T-helper 17 cell (primary cell): ENCODE measurements at regions not wholly inside any gene's neighbourhood (a gene's known extent, or its start where the extent isn't known, plus 50 kb on each side); places are given as distances from the start of the nearest gene placed in this dataset.

Experiments used
- ATAC-seq: fragments of 150-1000 bp; cut with Tn5 transposase; 2 replicates; pipeline ENCODE4 v1.10.0; 2021; ENCODE audit warnings: mild to moderate bottlenecking, moderate library complexity
- DNase-seq, 3 donors: peaks; one replicate each; pipeline versions ENCODE4 v3.0.0 to v3.0.0-alpha.2; 2020 to 2021
- H3K9me3 ChIP-seq: one replicate; pipeline ENCODE4 v1.7.0; 2013; ENCODE audit warnings: low read length, mild to moderate bottlenecking; ENCODE audit not compliant: control insufficient read depth, poor library complexity, severe bottlenecking
- H3K27ac Mint-ChIP-seq: one replicate; pipeline ENCODE4 v1.8.0; 2022; ENCODE audit warnings: mild to moderate bottlenecking, moderate library complexity, mixed read lengths
- H3K27me3 Mint-ChIP-seq: one replicate; pipeline ENCODE4 v1.8.0; 2022; ENCODE audit warnings: mixed read lengths
- H3K36me3 Mint-ChIP-seq: one replicate; pipeline ENCODE4 v1.8.0; 2022; ENCODE audit warnings: low read depth, mixed read lengths
- H3K4me1 Mint-ChIP-seq: one replicate; pipeline ENCODE4 v1.8.0; 2022; ENCODE audit warnings: mild to moderate bottlenecking, mixed read lengths
- H3K4me3 Mint-ChIP-seq: one replicate; pipeline ENCODE4 v1.8.0; 2022; ENCODE audit warnings: mild to moderate bottlenecking, moderate library complexity, mixed read lengths

DNA sequence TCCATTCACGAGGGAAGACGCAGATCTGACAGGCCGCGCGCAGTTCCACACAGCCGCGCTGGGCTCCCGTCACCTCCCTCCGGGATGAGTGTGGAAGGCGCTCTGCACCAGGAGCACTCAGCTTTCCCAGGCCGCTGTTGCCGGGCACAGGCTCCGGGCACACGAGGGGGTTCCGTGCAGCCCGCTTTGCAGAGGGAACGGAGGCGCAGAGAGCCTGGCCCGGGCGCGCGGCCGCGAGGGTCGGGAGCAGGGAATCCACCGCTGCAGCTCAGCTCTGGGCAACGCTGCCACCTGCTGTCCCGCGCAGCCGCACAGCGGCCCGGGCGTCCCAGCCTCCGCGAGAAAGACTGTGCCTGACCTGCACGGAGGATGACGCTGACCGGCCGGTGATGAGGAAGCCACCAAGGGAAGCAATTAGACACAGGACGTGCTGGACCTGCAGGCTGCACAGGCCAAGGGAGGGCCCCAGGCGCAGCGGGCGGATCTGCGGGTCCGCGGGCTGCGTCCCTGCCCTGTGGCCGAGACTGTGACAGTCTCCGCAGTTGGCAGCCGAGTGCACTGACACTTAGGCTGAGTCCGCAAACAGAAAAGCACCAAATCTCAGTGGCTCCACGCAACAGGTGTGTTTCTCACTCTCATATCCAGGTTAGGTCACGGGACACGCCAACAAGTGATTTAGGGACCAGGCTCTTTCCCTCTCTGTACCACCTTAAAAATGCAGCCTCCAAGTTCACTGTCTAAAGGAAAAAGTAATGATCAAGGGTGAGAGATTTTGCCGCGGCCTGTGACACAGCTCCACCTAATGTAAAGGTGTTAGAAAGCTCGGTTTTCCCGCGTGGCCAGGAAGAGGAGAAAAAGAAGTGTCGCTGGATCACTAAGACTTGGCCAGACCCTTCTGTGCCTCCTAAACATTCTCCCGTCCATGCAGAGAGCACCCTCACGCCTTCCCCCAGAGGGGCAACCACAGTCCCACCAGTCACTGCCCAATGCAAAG lies 94.5 kb downstream of the SEC61G start:
- ATAC-seq, result no peak
- Mint-ChIP-seq H3K4me3 (peak overlapping the region; percentile 74), H3K27ac (no peak overlapping the region), H3K4me1 (peaks cover 10% of the 10 kb centered on the region), H3K36me3 (peaks cover 6% of the 10 kb centered on the region), H3K27me3 (peaks cover 18% of the 10 kb centered on the region)
- no peak for DNase-seq
- H3K9me3 ChIP-seq, result no peaks in the 10 kb centered on the region

DNA sequence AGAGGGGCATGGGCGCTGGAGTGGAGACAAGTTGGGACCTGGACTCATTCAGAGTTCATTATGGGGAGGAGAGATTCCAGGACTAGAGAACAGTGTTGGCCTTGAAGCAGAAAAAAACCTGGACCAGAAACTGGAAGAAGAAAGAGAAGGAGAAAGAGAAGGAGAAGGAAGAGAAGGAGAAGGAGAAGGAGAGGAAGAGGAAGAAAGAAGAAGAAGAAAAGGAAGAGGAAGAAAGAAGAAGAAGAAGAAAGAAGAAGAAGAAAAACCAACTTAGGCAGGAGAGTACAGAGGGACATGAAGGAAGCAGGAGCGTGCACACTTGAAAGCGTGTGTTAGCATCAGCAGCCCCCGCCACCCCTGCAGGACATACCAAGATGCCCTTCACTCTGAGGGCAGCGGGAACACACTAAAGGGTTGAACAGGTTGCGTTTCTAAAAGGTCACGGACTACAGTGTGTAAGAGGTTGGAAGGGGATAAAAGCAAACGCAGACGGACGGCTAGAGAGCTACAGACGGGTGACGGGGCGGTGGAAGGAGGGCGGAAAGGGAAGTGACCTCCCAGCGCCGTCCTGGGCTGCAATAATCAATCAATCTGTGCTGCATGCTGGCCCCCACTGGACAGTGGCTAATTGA lies 95.3 kb downstream of the SEC61G start:
- H3K4me3 Mint-ChIP-seq, result peak overlapping the region; percentile 74

DNA sequence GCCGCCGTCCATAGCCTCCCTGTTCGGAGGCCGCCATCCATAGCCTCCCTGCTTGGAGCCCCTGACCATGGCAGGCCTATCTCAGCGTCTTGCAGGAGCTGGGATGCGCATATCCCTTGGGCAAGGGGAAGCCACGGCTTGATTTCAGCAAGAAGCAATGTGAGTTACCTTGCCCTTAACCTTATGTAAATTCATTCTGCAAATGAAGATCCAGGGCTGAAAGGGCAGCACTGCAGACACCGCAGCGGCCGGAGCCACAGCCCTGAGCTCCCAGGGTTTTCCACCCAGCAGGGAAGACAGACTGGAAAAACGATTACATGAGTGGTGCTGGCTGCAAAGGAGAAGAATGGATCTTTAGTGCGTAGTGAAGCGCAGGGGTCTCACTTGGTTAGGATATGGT lies 95.8 kb downstream of the SEC61G start:
- no peak overlapping the region for H3K27ac Mint-ChIP-seq
- ATAC-seq (no peak), DNase-seq (no peak)
- peaks cover 10% of the 10 kb centered on the region for H3K4me1 Mint-ChIP-seq
- H3K36me3 Mint-ChIP-seq, result peaks cover 6% of the 10 kb centered on the region
- H3K27me3 Mint-ChIP-seq, result peaks cover 18% of the 10 kb centered on the region
- H3K4me3 Mint-ChIP-seq, result no peak overlapping the region
- H3K9me3 ChIP-seq, result no peaks in the 10 kb centered on the region

More for the DNA sequence above, 95.3 kb downstream of the SEC61G start:
- peaks cover 10% of the 10 kb centered on the region for H3K4me1 Mint-ChIP-seq
- H3K9me3 ChIP-seq, result no peaks in the 10 kb centered on the region
- peaks cover 18% of the 10 kb centered on the region for H3K27me3 Mint-ChIP-seq
- H3K36me3 Mint-ChIP-seq, result peaks cover 6% of the 10 kb centered on the region
- no peak overlapping the region for H3K27ac Mint-ChIP-seq
- ATAC-seq (no peak), DNase-seq (no peak)

DNA sequence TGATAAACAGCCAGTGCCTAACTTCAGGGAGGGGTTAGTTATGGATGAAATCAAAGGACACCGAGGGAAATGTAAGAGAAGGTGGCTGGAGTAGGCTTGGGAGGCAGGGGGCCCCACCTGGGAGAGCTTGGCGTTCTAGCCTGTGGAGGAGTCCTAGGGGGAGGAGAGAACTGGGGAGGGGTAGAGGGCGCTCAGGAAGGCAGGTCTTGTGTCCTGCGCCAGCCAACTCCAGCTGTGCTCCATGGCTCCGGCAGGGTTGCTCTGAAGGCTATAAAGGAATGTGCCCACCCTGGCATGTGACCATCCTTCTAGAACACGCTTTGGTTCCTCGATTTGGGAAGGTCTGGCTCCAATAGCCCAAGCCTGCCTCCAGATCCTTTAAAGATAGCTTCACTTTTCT lies 96.3 kb downstream of the SEC61G start:
- Mint-ChIP-seq H3K27ac (no peak overlapping the region), H3K36me3 (peaks cover 6% of the 10 kb centered on the region), H3K4me3 (no peak overlapping the region), H3K27me3 (peaks cover 18% of the 10 kb centered on the region), H3K4me1 (peaks cover 10% of the 10 kb centered on the region)
- ATAC-seq, result no peak
- H3K9me3 ChIP-seq, result no peaks in the 10 kb centered on the region
- no peak for DNase-seq

DNA sequence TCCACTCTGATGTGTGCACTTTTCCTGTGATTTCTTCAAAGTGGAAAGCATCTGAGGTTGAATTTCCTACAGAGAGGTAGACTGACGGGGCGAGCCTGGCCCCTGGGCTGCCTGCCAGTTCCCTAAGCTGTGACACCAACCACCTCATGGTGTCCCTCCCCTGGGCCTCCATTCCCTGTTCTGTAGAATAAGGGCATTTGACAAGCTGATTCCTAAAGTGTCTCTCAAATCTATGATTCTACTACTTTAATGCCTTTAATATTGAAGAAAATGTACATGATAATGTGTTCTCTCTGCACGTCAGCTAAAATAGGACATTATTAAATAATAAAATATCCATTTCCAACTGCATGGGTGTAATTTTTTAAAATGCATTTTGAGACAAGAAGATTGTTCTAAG lies 105.1 kb downstream of the SEC61G start:
- ATAC-seq, result no peak
- no peaks in the 10 kb centered on the region for H3K36me3 Mint-ChIP-seq
- no peak for DNase-seq
- no peak overlapping the region for H3K27ac Mint-ChIP-seq
- no peaks in the 10 kb centered on the region for H3K27me3 Mint-ChIP-seq
- no peaks in the 10 kb centered on the region for H3K9me3 ChIP-seq
- no peak overlapping the region for H3K4me3 Mint-ChIP-seq
- H3K4me1 Mint-ChIP-seq, result no peaks in the 10 kb centered on the region

DNA sequence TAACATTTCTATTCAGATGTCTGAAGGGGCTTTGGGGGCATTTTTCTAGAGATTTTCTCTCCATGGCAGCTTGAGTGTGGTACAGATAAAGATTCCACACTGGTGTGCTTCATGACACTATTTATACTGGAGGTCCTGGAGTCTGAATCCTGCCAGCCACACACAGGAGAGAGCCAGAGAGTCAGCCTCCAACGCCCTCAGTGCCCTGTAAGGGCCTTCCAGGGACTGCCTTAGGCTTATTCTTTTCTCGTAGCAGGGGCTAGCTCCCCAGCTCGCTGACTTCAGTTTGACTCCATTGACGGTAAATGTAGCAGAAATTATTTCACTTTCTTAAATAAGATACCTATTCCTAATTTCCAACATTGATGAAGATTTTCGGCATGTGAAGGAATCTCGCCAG lies 100.9 kb downstream of the VSTM2A start:
- no peaks in the 10 kb centered on the region for H3K27me3 Mint-ChIP-seq

DNA sequence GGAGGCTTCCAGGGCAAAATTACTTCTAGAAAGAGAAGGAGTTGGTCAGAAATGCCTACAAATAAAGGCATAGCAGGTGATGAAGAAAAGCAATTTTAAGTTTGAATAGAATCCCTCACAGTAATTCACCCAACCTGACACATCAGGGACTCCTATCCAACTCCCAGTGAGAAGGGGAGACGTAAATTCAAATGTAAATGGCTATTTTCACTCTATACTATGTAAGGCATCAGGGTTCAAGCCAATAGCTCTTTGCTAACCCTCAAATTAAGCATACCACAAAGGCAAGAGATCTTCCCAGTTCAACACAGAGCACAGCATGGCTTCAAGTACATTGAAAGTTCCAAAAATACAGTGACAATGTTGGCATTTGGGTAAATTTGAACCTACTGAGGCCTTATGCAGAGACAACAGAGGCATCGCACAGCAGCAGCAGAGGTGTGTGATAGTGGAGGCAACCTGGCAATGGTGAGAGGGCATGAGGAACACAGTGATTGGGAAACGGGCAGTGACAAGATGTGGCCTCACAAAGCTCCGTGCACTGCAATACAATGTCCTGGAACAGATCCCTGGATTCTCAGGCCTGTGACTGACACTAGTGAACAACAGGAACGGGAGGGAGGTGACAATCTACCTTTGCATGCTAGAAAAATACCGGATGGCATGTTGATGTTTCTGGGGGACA lies 95.7 kb downstream of the VSTM2A start:
- no peaks in the 10 kb centered on the region for H3K9me3 ChIP-seq
- Mint-ChIP-seq H3K27me3 (no peaks in the 10 kb centered on the region), H3K27ac (no peak overlapping the region), H3K36me3 (no peaks in the 10 kb centered on the region), H3K4me3 (no peak overlapping the region), H3K4me1 (no peaks in the 10 kb centered on the region)
- no peak for DNase-seq
- ATAC-seq, result no peak

More for the DNA sequence above, 100.9 kb downstream of the VSTM2A start:
- no peaks in the 10 kb centered on the region for H3K9me3 ChIP-seq
- no peak overlapping the region for H3K27ac Mint-ChIP-seq
- H3K36me3 Mint-ChIP-seq, result no peaks in the 10 kb centered on the region
- ATAC-seq (no peak), DNase-seq (no peak)
- no peaks in the 10 kb centered on the region for H3K4me1 Mint-ChIP-seq
- no peak overlapping the region for H3K4me3 Mint-ChIP-seq

DNA sequence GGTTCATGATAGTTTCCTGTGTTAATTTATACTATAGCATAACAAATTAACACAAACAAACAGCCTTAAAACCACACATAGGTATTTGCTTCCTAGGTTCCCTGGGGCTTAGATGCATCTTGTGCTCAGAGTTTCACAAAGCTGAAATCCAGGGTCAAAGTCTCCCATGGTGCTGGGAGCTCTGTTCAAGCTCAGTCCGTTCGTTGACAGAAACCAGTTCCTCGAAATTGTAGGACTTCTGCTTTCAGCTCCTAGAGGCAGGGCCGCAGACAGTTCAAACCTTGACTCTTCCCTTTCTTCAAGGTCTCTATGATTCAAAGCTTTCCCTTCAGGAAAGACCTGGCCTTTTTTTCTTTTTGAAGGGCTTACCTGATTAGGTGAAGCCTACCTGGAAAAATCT lies 90.5 kb downstream of the VSTM2A start:
- Mint-ChIP-seq H3K36me3 (no peaks in the 10 kb centered on the region), H3K4me1 (no peaks in the 10 kb centered on the region), H3K27me3 (no peaks in the 10 kb centered on the region), H3K27ac (no peak overlapping the region), H3K4me3 (no peak overlapping the region)
- DNase-seq (no peak), ATAC-seq (no peak)
- no peaks in the 10 kb centered on the region for H3K9me3 ChIP-seq

DNA sequence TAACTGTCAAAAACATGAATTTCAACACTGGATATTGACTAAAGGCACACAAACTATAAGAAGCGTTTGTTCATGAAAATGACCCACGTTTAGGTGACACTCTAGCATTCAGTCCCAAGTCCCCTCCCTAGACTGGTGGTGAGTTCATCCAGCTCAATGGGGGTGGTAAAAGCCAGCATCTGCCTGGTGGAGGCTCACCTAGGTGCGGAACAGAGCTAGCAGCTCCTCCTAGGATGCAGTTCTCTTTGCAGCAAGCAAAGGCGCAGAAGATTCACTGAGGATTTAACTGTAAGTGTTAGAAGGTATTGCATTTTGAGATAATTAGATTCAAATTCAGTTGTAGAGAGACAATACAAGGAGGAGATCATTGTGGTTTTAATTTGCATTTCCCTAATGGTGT lies 87.6 kb downstream of the VSTM2A start:
- Mint-ChIP-seq H3K4me1 (no peaks in the 10 kb centered on the region), H3K27ac (no peak overlapping the region), H3K36me3 (no peaks in the 10 kb centered on the region), H3K4me3 (no peak overlapping the region), H3K27me3 (no peaks in the 10 kb centered on the region)
- H3K9me3 ChIP-seq, result no peaks in the 10 kb centered on the region
- DNase-seq (no peak), ATAC-seq (no peak)

DNA sequence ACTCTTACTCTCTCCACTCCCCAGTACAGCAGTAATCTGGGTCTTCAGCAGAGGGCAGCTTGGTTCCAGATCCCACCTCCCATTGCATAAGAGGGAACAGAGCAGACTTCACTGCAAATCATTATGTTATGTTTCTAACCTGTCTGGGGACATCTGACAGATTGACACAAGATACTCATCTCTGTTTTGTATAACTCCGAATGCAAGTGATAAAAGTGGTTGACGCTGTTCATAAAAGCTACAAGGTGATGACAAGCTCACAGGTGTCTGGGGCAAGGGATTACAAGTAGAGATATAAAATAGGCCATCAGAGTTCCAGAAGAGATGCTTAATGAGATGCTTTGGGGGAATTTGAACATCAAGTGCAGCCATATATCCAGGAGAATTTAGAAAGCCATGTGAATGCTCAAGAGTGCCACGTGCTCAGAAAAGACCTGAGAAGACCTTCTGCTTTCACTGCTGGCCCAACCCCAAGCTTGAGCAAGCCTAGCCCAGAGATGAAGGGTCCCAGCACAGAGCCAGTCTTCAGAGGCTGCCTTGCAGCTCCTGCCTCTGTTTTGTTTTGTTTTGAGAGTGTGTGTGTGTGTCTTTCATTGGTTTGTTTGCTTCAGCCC lies 80.6 kb downstream of the VSTM2A start:
- no peaks in the 10 kb centered on the region for H3K4me1 Mint-ChIP-seq
- DNase-seq, result no peak
- H3K4me3 Mint-ChIP-seq, result no peak overlapping the region
- H3K27ac Mint-ChIP-seq, result no peak overlapping the region
- no peak for ATAC-seq
- H3K9me3 ChIP-seq, result no peaks in the 10 kb centered on the region
- no peaks in the 10 kb centered on the region for H3K36me3 Mint-ChIP-seq
- no peaks in the 10 kb centered on the region for H3K27me3 Mint-ChIP-seq
